Peyer's patch (tissue), 4 donors: ENCODE measurements at regions not wholly inside any gene's neighbourhood (a gene's known extent, or its start where the extent isn't known, plus 50 kb on each side); places are given as distances from the start of the nearest gene placed in this dataset.

Source experiments
- DNase-seq, 3 donors: peaks; one replicate each; pipeline ENCODE4 v3.0.0-alpha.2; 2017 to 2019
- H3K27ac ChIP-seq, 4 donors: fragments of 200-600 bp; sonication (generic); one replicate each; pipeline ENCODE4 v1.5.1; 2016 to 2019
- H3K27me3 ChIP-seq, 2 donors: fragments of 200-600 bp; sonication (generic); one replicate each; pipeline ENCODE4 v1.5.1; 2019
- H3K36me3 ChIP-seq, 3 donors: fragments of 200-600 bp; sonication (generic); one replicate each; pipeline ENCODE4 v1.5.1; 2016 to 2019
- H3K4me1 ChIP-seq, 4 donors: fragments of 200-600 bp; sonication (generic); one replicate each; pipeline ENCODE4 v1.5.1; 2016 to 2019
- H3K4me3 ChIP-seq, 4 donors: fragments of 200-600 bp; sonication (generic); 1 replicate in 3 of 4; 2 replicates in 1 of 4; pipeline ENCODE4 v1.5.1; 2016 to 2019; ENCODE audit warnings: mild to moderate bottlenecking in 1 of 4
- H3K9me3 ChIP-seq, 4 donors: fragments of 200-600 bp; sonication (generic); one replicate each; pipeline ENCODE4 v1.5.1; 2016 to 2019; ENCODE audit warnings: mild to moderate bottlenecking in 1 of 4
- CTCF ChIP-seq, 6 experiments: fragments of 450-650 bp in 4 of 6; fragments of 200-600 bp in 2 of 6; sonication (generic) in 1 of 6; IDR thresholded peaks; one replicate each; pipeline ENCODE4 v1.5.1; 2017 to 2019; ENCODE audit warnings: antibody characterized with exemption in 6 of 6, mild to moderate bottlenecking in 3 of 6, moderate library complexity in 1 of 6
- POLR2A ChIP-seq, 2 donors: fragments of 450-650 bp; IDR thresholded peaks; one replicate each; pipeline ENCODE4 v1.5.1; 2017; ENCODE audit warnings: antibody characterized with exemption in 2 of 2, mild to moderate bottlenecking in 2 of 2, moderate library complexity in 2 of 2

- no peak for DNase-seq
- no peaks in the 10 kb centered on the region for H3K36me3 ChIP-seq
- no peak for TF ChIP-seq POLR2A (IDR thresholded peaks at IDR 0.05)
- TF ChIP-seq CTCF (IDR thresholded peaks at IDR 0.05): no peak
- H3K4me3 ChIP-seq: no peak overlapping the region
- no peaks in the 10 kb centered on the region for H3K9me3 ChIP-seq
- no peaks in the 10 kb centered on the region for H3K4me1 ChIP-seq
- H3K27me3 ChIP-seq: no peaks in the 10 kb centered on the region
- H3K27ac ChIP-seq: no peak overlapping the region
Observed at GRCh38 chr10:55464083-55464482, 663.1 kb upstream of the PCDH15 start.

- no peaks in the 10 kb centered on the region for H3K4me1 ChIP-seq
- H3K36me3 ChIP-seq: no peaks in the 10 kb centered on the region
- no peak overlapping the region for H3K27ac ChIP-seq
- no peaks in the 10 kb centered on the region for H3K9me3 ChIP-seq
- DNase-seq: no peak
- H3K27me3 ChIP-seq: no peaks in the 10 kb centered on the region
- H3K4me3 ChIP-seq: no peak overlapping the region
- TF ChIP-seq CTCF (IDR thresholded peaks at IDR 0.05) (no peak), POLR2A (IDR thresholded peaks at IDR 0.05) (no peak)
Observed at GRCh38 chr10:55460008-55460407, 659.0 kb upstream of the PCDH15 start.

- Histone ChIP-seq H3K27me3 (no peaks in the 10 kb centered on the region), H3K4me3 (no peak overlapping the region), H3K4me1 (no peaks in the 10 kb centered on the region), H3K27ac (no peak overlapping the region), H3K9me3 (no peaks in the 10 kb centered on the region), H3K36me3 (no peaks in the 10 kb centered on the region)
- TF ChIP-seq CTCF (IDR thresholded peaks at IDR 0.05): no peak
- TF ChIP-seq POLR2A (IDR thresholded peaks at IDR 0.05): no peak
- no peak for DNase-seq
Observed at GRCh38 chr10:55449981-55450380, 649.0 kb upstream of the PCDH15 start.

GRCh38 chr10:55446441-55447002 is 645.5 kb upstream of the PCDH15 start:
- no peaks in the 10 kb centered on the region for H3K4me1 ChIP-seq
- H3K27ac ChIP-seq: no peak overlapping the region
- no peak for TF ChIP-seq CTCF (IDR thresholded peaks at IDR 0.05)
- no peak for TF ChIP-seq POLR2A (IDR thresholded peaks at IDR 0.05)
- no peaks in the 10 kb centered on the region for H3K27me3 ChIP-seq
- no peak overlapping the region for H3K4me3 ChIP-seq
- no peaks in the 10 kb centered on the region for H3K36me3 ChIP-seq
- DNase-seq: no peak
- H3K9me3 ChIP-seq: no peaks in the 10 kb centered on the region

GRCh38 chr10:55441777-55442176 is 640.7 kb upstream of the PCDH15 start:
- Histone ChIP-seq H3K36me3 (no peaks in the 10 kb centered on the region), H3K27me3 (no peaks in the 10 kb centered on the region), H3K4me3 (no peak overlapping the region), H3K9me3 (no peaks in the 10 kb centered on the region), H3K27ac (no peak overlapping the region), H3K4me1 (no peaks in the 10 kb centered on the region)
- no peak for TF ChIP-seq CTCF (IDR thresholded peaks at IDR 0.05)
- TF ChIP-seq POLR2A (IDR thresholded peaks at IDR 0.05): no peak
- no peak for DNase-seq

- no peak for TF ChIP-seq CTCF (IDR thresholded peaks at IDR 0.05)
- TF ChIP-seq POLR2A (IDR thresholded peaks at IDR 0.05): no peak
- Histone ChIP-seq H3K36me3 (no peaks in the 10 kb centered on the region), H3K4me3 (no peak overlapping the region), H3K27ac (no peak overlapping the region), H3K4me1 (no peaks in the 10 kb centered on the region), H3K9me3 (no peaks in the 10 kb centered on the region), H3K27me3 (no peaks in the 10 kb centered on the region)
- DNase-seq: no peak
Observed at GRCh38 chr10:55426138-55426537, 625.1 kb upstream of the PCDH15 start.
